B cell (primary cell): ENCODE measurements at regions not wholly inside any gene's neighbourhood (a gene's known extent, or its start where the extent isn't known, plus 50 kb on each side); places are given as distances from the start of the nearest gene placed in this dataset.

ENCODE experiments used
- ATAC-seq: fragments of 200-7000 bp; cut with Tn5 transposase; one replicate; pipeline ENCODE4 v1.10.0; 2021; ENCODE audit warnings: low read depth, mild to moderate bottlenecking, moderate number of reproducible peaks, moderate library complexity
- CTCF ChIA-PET: fragments of 350-600 bp; sonication (Branson Sonifier 250); formaldehyde crosslinking; loops from one replicate; lab custom pipeline; 2021; ENCODE audit warnings: antibody characterized with exemption, inconsistent platforms; lab: Charles Lee
- POLR2A ChIA-PET: fragments of 350-600 bp; sonication (Branson Sonifier 250); formaldehyde crosslinking; loops from one replicate; lab custom pipeline; 2021; ENCODE audit warnings: antibody characterized with exemption; lab: Charles Lee
- DNase-seq: peaks from one replicate; pipeline ENCODE4 v3.0.0; 2013
- H2AFZ ChIP-seq: 2 replicates; pipeline ENCODE4 v1.6.1; 2012; ENCODE audit warnings: mild to moderate bottlenecking, low read depth, low read length; ENCODE audit not compliant: insufficient read depth, poor library complexity, severe bottlenecking
- H3K27ac ChIP-seq, 2 donors: 1 replicate in 1 of 2; 2 replicates in 1 of 2; pipeline ENCODE4 v1.5.1; 2012 to 2013; ENCODE audit warnings: low read length in 2 of 2, mild to moderate bottlenecking in 2 of 2, moderate library complexity in 1 of 2
- H3K27me3 ChIP-seq, 4 experiments: fragments of 200-600 bp in 1 of 4; sonication (generic) in 1 of 4; replicated peaks in 1 of 4; 1 replicate in 2 of 4; 2 replicates in 2 of 4; pipeline versions ENCODE4 v1.6.1 to v1.7.0; 2013 to 2016; ENCODE audit warnings: low read length in 3 of 4, mild to moderate bottlenecking in 2 of 4, mixed read lengths in 1 of 4, moderate library complexity in 1 of 4; ENCODE audit not compliant: insufficient read depth in 4 of 4, control insufficient read depth in 3 of 4; ENCODE audit errors: control extremely low read depth in 1 of 4
- H3K36me3 ChIP-seq, 2 experiments: replicated peaks in 1 of 2; 1 replicate in 1 of 2; 2 replicates in 1 of 2; pipeline versions ENCODE4 v1.6.1 to v1.7.1; 2013; ENCODE audit warnings: low read length in 1 of 2; ENCODE audit not compliant: insufficient read depth in 2 of 2, control insufficient read depth in 1 of 2; ENCODE audit errors: control extremely low read depth in 1 of 2, extremely low read depth in 1 of 2
- H3K4me1 ChIP-seq, 2 donors: fragments of 200-600 bp in 1 of 2; sonication (generic) in 1 of 2; 1 replicate in 1 of 2; 2 replicates in 1 of 2; pipeline versions ENCODE4 v1.5.1 to v1.6.1; 2013 to 2017; ENCODE audit warnings: low read length in 2 of 2; ENCODE audit not compliant: control insufficient read depth in 2 of 2, insufficient read depth in 2 of 2
- H3K4me2 ChIP-seq: replicated peaks from 2 replicates; pipeline ENCODE3; 2012; ENCODE audit warnings: mild to moderate bottlenecking, low read depth, low read length; ENCODE audit not compliant: poor library complexity, severe bottlenecking
- H3K4me3 ChIP-seq, 5 experiments: fragments of 200-600 bp in 1 of 5; sonication (generic) in 1 of 5; 1 replicate in 3 of 5; 2 replicates in 2 of 5; pipeline versions ENCODE4 v1.5.1 to v1.7.0; 2011 to 2016; ENCODE audit warnings: low read length in 4 of 5, mild to moderate bottlenecking in 4 of 5, low read depth in 2 of 5, control low read depth in 1 of 5, moderate library complexity in 1 of 5; ENCODE audit not compliant: insufficient read depth in 1 of 5; ENCODE audit errors: control extremely low read depth in 1 of 5, extremely low read depth in 1 of 5
- H3K79me2 ChIP-seq: fragments of 200-600 bp; sonication (generic); one replicate; pipeline ENCODE4 v1.6.0; 2016; ENCODE audit warnings: low read length; ENCODE audit not compliant: control insufficient read depth, insufficient read depth
- H3K9ac ChIP-seq: fragments of 200-600 bp; sonication (generic); 2 replicates; pipeline ENCODE4 v1.6.1; 2017; ENCODE audit warnings: mild to moderate bottlenecking, low read length, moderate library complexity
- H3K9me3 ChIP-seq, 3 donors: one replicate each; pipeline versions ENCODE4 v1.6.1 to v1.7.1; 2013; ENCODE audit warnings: low read length in 2 of 3; ENCODE audit not compliant: control insufficient read depth in 2 of 3, insufficient read depth in 1 of 3; ENCODE audit errors: control extremely low read depth in 1 of 3
- H4K20me1 ChIP-seq: 2 replicates; pipeline ENCODE4 v1.6.0; 2012; ENCODE audit warnings: mild to moderate bottlenecking, low read length; ENCODE audit not compliant: insufficient read depth, control insufficient read depth, poor library complexity, severe bottlenecking
- H3K27ac Mint-ChIP-seq: one replicate; pipeline ENCODE4 v1.8.0; 2021; ENCODE audit warnings: mixed read lengths
- H3K27me3 Mint-ChIP-seq: one replicate; pipeline ENCODE4 v1.8.0; 2021; ENCODE audit warnings: mixed read lengths
- H3K4me1 Mint-ChIP-seq: one replicate; pipeline ENCODE4 v1.8.0; 2021; ENCODE audit warnings: mixed read lengths
- H3K4me3 Mint-ChIP-seq: one replicate; pipeline ENCODE4 v1.8.0; 2021; ENCODE audit warnings: mixed read lengths
- H3K9me3 Mint-ChIP-seq: one replicate; pipeline ENCODE4 v1.8.0; 2022; ENCODE audit warnings: mixed read lengths; ENCODE audit not compliant: insufficient read depth
- EZH2 ChIP-seq: IDR thresholded peaks from 2 replicates; pipeline ENCODE4 v1.6.1; 2012; ENCODE audit warnings: borderline replicate concordance, low read depth, mild to moderate bottlenecking, moderate library complexity, low read length; ENCODE audit not compliant: insufficient read depth, poor library complexity, severe bottlenecking
- WGBS: methylation state at CpG from one replicate; pipeline ENCODE4 v1.1.5; 2013; ENCODE audit warnings: missing lambda C conversion rate; ENCODE audit not compliant: insufficient coverage; 5-methylcytosine and 5-hydroxymethylcytosine counted together
- intact Hi-C: fragments of 100-400 bp; cut with micrococcal nuclease; formaldehyde crosslinking; loops from one replicate; pipeline ENCODE4 v1.10.0; 2022
- TF ChIP-seq, protein P1 (sequence below): fragments of 200-600 bp; IDR thresholded peaks from one replicate; pipeline ENCODE4 v1.8.0; 2022; ENCODE audit warnings: antibody characterized with exemption, mild to moderate bottlenecking

- no peak for DNase-seq
- intact Hi-C loops = no loop called here
- H3K9me3 Mint-ChIP-seq = no peaks in the 10 kb centered on the region
- Histone ChIP-seq H3K4me2 (no peak overlapping the region), H3K9me3 (no peaks in the 10 kb centered on the region), H3K27ac (no peak overlapping the region), H3K79me2 (no peaks in the 10 kb centered on the region), H4K20me1 (no peaks in the 10 kb centered on the region), H3K4me3 (no peak overlapping the region), H3K27me3 (no peaks in the 10 kb centered on the region), H3K4me1 (no peaks in the 10 kb centered on the region), H3K9ac (no peak overlapping the region), H3K36me3 (no peaks in the 10 kb centered on the region), H2AFZ (no peak overlapping the region)
- no peak for TF ChIP-seq EZH2
- TF ChIP-seq, protein P1, sequence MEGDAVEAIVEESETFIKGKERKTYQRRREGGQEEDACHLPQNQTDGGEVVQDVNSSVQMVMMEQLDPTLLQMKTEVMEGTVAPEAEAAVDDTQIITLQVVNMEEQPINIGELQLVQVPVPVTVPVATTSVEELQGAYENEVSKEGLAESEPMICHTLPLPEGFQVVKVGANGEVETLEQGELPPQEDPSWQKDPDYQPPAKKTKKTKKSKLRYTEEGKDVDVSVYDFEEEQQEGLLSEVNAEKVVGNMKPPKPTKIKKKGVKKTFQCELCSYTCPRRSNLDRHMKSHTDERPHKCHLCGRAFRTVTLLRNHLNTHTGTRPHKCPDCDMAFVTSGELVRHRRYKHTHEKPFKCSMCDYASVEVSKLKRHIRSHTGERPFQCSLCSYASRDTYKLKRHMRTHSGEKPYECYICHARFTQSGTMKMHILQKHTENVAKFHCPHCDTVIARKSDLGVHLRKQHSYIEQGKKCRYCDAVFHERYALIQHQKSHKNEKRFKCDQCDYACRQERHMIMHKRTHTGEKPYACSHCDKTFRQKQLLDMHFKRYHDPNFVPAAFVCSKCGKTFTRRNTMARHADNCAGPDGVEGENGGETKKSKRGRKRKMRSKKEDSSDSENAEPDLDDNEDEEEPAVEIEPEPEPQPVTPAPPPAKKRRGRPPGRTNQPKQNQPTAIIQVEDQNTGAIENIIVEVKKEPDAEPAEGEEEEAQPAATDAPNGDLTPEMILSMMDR = no peak
- H3K4me3 Mint-ChIP-seq = no peak overlapping the region
- CTCF ChIA-PET = no interaction called here
- POLR2A ChIA-PET = no interaction called here
- no peak for ATAC-seq
- no peak overlapping the region for H3K27ac Mint-ChIP-seq
- H3K27me3 Mint-ChIP-seq = no peaks in the 10 kb centered on the region
- H3K4me1 Mint-ChIP-seq = no peaks in the 10 kb centered on the region
- WGBS = 58% methylated on average over 2 of the region's 3 CpGs
Observed at GRCh38 chr20:51995551-51995951, 193.2 kb upstream of the SALL4 start.

DNA sequence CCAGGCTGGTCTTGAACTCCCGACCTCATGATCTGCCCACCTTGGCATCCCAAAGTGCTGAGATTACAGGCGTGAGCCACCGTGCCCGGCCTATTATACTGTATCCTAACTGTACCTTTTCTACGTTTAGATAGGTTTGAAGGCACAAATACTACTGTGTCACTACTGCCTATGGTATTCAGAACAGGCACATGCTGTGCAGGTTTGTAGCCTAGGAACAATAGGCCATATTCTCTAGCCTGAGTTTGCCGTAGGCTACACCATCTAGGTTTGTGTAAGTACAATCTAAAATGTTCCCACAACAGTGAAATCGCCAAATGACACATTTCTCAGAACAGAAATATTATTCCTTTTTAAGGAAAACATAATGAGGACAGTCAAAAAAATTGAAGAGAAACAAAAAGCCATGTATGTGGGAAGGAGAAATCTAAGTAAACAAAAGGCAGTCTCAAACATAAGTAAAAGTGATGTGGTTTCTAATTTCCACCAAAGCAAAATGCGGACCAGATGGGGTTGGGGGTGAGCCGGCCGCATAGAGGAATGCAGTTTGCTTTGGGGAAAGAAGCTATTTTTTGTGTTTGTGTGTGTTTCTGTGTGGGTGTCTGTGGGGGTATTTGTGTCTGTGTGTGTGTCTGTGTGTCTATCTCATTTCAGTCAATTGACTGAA, 192.6 kb upstream of the SALL4 start:
- CTCF ChIA-PET = no interaction called here
- Histone ChIP-seq H4K20me1 (no peaks in the 10 kb centered on the region), H3K36me3 (no peaks in the 10 kb centered on the region), H3K4me1 (no peaks in the 10 kb centered on the region), H3K4me3 (no peak overlapping the region), H3K4me2 (no peak overlapping the region), H3K27me3 (no peaks in the 10 kb centered on the region), H2AFZ (no peak overlapping the region), H3K9me3 (no peaks in the 10 kb centered on the region), H3K79me2 (no peaks in the 10 kb centered on the region), H3K9ac (no peak overlapping the region), H3K27ac (no peak overlapping the region)
- WGBS = 93% methylated on average over 6 of the region's 10 CpGs
- ATAC-seq (no peak), DNase-seq (no peak)
- intact Hi-C loops = no loop called here
- POLR2A ChIA-PET = interaction anchor here (0.6 kb wide), 1 partner anchor 65 kb away, joined by 5 read pairs; no protein-coding TSS in a partner anchor
- Mint-ChIP-seq H3K9me3 (no peaks in the 10 kb centered on the region), H3K4me1 (no peaks in the 10 kb centered on the region), H3K27me3 (no peaks in the 10 kb centered on the region), H3K4me3 (no peak overlapping the region), H3K27ac (no peak overlapping the region)
- no peak for TF ChIP-seq EZH2
- TF ChIP-seq, protein P1 = no peak
